ENCODE measurements at regions not wholly inside any gene's neighbourhood (a gene's known extent, or its start where the extent isn't known, plus 50 kb on each side); places are given as distances from the start of the nearest gene placed in this dataset.

- no peak for TF ChIP-seq CTCF (conservative IDR thresholded peaks at IDR 0.05; ENCODE audit: control insufficient read depth, insufficient read depth, low read depth, low read length)
- no peak overlapping the region for H3K4me3 ChIP-seq (ENCODE audit: control insufficient read depth, low read depth, low read length)
- DNase-seq (ENCODE audit: low read depth) = no peak
Observed at GRCh38 chr3:110550511-110550910, 521.1 kb upstream of the NECTIN3 start.

DNA sequence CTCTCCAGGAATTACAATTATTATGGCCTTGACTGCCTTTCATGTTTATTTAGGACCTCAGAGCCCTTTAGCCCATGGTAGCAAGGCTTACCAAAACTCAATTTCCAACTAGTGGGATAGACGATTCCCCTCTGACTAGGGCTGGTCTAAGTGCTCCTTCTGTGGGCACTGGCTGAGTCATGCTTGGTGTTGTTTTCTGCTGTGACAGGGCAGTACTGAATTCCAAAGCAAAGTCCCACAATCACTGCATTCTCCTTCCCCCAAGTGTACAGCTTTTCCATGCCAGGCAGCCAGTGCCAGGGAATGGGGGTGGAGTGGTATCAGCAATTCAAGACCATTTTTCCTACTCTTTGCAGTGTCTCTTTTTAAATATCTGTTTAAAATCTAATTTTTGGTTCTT lies 509.0 kb upstream of the NECTIN3 start:
- H3K4me3 ChIP-seq (ENCODE audit: control insufficient read depth, low read depth, low read length) = no peak overlapping the region
- no peak for TF ChIP-seq CTCF (conservative IDR thresholded peaks at IDR 0.05; ENCODE audit: control insufficient read depth, insufficient read depth, low read depth, low read length)
- DNase-seq (ENCODE audit: low read depth) = peak; percentile 20

DNA sequence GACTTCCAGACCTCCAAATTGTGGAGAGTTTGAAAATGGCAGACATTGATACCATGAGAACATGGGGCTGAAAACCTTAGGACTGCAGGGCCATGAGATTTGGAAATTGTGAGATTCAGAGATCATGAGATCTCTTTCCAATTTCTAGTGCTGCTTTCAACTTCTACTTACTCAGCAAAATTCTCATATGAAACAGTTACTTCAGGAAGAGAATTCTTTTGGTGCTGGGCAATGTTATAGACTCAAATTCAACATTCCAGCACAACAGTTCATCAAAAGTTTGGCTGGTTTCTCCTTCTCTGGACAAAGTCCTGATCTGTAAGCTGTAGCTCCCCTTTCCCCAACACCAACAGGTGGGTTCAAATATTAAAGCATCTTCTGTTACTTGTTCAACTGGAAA lies 506.9 kb upstream of the NECTIN3 start:
- no peak for TF ChIP-seq CTCF (conservative IDR thresholded peaks at IDR 0.05; ENCODE audit: control insufficient read depth, insufficient read depth, low read depth, low read length)
- no peak for DNase-seq (ENCODE audit: low read depth)
- H3K4me3 ChIP-seq (ENCODE audit: control insufficient read depth, low read depth, low read length) = no peak overlapping the region

- no peak for TF ChIP-seq CTCF (conservative IDR thresholded peaks at IDR 0.05; ENCODE audit: control insufficient read depth, insufficient read depth, low read depth, low read length)
- DNase-seq (ENCODE audit: low read depth) = no peak
- H3K4me3 ChIP-seq (ENCODE audit: control insufficient read depth, low read depth, low read length) = no peak overlapping the region
Observed at GRCh38 chr3:110567029-110567428, 504.6 kb upstream of the NECTIN3 start.

GRCh38 chr3:110568246-110568645 lies 503.4 kb upstream of the NECTIN3 start:
- no peak overlapping the region for H3K4me3 ChIP-seq (ENCODE audit: control insufficient read depth, low read depth, low read length)
- no peak for TF ChIP-seq CTCF (conservative IDR thresholded peaks at IDR 0.05; ENCODE audit: control insufficient read depth, insufficient read depth, low read depth, low read length)
- peak; percentile 94 for DNase-seq (ENCODE audit: low read depth)

- TF ChIP-seq CTCF (conservative IDR thresholded peaks at IDR 0.05; ENCODE audit: control insufficient read depth, insufficient read depth, low read depth, low read length) = no peak
- H3K4me3 ChIP-seq (ENCODE audit: control insufficient read depth, low read depth, low read length) = no peak overlapping the region
- DNase-seq (ENCODE audit: low read depth) = no peak
Observed at GRCh38 chr3:110569073-110569472, 502.5 kb upstream of the NECTIN3 start.

DNA sequence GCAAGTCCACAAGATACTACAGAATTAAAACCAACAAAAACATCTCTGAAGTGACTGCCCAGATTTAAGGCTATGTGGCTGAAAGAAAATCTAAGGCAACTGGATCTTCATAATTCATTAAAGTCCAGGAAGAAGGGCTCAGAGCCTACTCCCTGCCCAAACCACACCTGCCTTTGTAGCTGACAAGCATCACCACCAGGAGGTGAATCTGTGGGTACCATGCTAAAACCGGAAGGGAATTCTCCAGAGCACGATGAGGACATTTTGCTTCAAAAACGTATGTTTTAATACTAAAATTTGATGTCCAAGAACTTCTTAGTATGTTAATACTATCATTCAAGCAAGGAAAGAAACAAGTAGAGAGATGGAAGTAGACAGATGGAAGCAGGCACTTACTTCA lies 495.9 kb upstream of the NECTIN3 start:
- no peak overlapping the region for H3K4me3 ChIP-seq (ENCODE audit: control insufficient read depth, low read depth, low read length)
- no peak for DNase-seq (ENCODE audit: low read depth)
- no peak for TF ChIP-seq CTCF (conservative IDR thresholded peaks at IDR 0.05; ENCODE audit: control insufficient read depth, insufficient read depth, low read depth, low read length)
